ENCODE measurements at regions not wholly inside any gene's neighbourhood (a gene's known extent, or its start where the extent isn't known, plus 50 kb on each side); places are given as distances from the start of the nearest gene placed in this dataset.

DNA sequence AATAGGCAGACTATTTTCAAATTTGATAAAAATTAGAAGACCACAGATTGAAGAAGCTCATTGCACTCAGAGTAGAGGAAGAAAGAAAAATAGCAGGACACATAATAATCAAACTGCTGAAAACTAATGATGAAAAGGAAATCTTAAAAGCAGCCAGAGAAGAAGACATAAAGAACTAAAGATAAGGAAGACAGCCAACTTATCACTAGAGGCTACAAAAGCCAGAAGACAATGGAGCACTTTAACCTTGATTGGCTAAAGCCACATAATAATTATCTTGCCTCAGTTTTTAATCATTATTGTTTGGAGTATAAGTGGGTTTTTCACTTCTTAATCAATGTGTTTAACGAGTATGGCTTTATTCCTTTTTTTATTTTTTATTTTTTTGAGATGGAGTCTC is 397.6 kb downstream of the RNF144B start:
- DNase-seq (ENCODE audit: low read depth): no peak

DNA sequence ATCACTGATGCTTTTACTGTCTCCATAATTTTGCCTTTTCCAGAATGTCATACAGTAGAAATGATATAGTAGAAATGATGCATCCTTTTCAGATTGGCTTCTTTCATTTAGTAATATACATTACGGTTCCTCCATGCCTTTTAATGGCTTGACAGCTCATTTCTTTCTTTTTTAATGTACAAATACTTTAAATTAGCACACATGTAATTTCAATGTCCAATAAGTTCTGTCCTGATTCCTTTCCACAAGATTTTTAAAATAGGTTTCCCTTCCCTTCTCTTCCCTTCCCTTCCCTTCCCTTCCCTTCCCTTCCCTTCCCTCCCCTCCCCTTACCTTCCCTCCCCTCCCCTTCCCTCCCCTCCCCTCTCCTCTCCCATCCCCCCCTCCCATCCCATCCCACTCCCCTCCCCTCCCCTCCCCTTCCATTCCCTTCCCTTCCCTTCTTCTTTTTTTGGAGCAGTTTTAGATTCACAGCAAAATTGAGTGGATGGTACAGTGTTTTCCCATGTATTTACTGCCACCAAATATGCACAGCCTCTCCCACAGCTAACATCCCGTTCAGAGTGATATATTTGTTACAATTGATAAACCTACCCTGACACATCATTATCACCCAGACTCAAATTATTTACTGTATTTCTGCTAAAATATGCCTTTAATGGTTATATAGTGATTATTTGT is 398.8 kb downstream of the RNF144B start:
- DNase-seq (ENCODE audit: low read depth): no peak

DNA sequence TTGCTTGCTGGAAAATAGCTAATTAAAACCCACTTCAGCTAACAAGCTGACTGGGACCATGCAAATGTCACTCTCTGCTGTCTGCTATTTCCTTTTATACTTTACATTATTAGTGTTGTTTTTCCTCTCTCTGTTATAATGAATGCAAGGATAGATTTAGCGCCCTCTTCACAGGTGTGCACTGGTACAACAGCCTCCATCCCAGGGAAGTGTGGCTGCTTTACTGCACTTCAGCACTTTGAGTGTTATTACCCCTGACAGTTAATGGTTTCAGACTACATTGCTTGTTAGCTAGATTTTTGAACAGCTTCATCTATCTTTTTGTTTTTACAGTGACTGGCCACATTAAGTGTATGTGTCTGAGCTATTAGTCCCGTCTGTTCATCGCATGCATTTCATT is 405.7 kb downstream of the RNF144B start:
- DNase-seq (ENCODE audit: low read depth): no peak

DNA sequence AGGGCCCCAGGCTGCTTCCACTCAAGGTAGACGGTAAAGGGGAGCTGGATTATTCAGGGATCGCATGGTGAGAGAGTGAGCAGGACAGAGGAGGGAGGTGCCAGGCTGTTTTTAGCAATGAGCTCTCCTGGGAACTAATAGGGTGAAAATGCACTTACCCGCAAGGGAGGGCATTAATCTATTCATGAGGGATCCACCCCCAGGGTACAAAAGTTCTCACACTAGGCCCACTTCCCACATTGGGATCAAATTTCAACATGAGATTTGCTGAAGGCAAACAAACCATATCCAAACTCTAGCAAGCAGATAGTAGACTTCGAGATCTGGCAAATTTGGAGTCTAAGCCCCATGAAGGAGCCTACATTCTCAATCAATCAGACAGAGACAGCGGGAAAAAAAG is 408.6 kb downstream of the RNF144B start:
- DNase-seq (ENCODE audit: low read depth): no peak

DNA sequence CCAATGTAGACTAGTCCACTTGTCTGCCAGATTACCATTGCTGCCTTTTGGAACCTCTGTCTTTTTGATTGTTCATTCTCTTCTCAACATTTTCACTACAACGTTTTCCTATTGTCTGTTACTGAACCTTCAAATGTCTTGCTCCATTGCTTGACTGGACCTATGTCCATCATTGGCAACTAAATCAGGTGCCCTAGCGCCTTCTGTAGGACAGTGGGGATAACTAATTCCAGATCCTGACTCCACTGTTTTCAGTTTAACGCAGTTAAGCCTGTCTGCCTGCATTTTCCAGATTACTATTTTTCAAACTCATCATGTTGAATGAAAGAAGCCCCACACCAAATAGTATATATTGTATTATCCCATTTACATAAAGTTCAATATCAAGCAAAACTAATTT is 433.6 kb downstream of the RNF144B start:
- DNase-seq (ENCODE audit: low read depth): no peak

DNA sequence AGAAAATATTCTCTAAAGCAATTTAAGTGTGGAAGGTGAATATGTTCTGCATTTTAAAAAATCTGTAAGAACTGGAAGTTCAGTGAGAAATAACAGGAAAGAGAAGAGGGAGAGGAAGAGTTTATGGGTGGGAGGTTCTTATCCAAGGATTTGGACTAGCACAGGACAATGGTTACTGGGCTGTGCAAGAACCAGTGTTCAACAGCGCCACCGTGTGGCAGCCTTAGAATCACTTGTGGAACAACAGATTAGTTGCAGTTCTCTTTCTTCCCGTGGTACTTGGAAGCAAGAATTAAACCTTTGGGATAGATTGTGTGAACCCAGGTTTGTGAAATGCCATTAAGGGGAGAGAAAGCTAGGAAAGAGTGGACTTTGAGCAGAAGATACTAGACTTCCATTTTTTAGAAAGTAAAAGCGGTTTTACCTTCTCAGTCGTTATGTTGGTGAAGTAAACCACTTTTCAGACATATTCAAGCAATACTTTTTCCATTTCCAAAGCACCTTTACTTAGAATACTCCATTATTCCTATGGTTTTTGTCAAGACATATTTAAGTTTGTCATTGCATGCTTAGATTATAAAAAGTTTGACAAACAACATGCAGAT is 436.7 kb downstream of the RNF144B start:
- DNase-seq (ENCODE audit: low read depth): peak; percentile 9

DNA sequence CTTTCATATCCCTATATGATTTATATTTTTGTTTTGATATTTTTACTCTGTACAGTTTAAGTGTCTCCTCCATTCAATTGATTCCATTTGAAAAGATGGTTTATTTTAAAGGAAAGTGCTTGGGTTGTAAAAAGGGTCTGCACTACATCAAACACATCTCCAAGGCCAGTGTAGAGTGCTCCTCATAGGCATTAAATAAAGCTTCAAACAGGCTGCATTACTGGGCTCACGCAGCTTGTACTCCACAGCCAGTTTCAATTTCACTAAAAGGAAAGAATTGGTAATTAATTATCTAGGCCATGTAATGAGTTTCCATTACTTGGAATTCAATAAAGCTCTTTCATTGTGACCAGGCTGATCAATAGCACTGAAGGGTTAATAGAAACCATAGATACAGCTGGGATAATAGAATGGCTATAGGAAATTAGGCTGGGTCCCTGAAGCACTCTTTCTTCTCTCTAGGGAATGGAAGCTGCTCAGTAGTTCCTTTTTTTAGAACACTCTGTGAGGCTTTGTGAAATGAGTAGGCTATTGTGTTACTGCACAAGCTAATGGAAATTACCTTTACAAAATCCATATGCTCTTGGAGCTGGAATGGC is 442.2 kb downstream of the RNF144B start:
- DNase-seq (ENCODE audit: low read depth): no peak

DNA sequence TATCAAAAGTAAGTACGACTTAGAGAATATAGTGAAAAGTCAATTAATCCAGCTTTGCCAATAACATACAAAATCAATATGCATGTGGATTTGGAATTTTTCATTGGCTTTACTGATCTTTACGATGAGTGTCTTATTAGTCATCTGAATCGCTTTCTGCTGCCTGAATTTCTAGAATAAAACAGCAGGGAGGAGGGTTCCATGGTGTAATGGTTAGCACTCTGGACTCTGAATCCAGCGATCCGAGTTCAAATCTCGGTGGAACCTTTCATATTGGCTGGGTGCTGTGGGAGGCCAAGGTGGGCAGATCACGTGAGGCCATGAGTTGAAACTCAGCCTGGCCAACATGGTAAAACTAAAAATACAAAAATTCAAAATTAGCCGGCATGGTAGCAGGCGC is 448.8 kb downstream of the RNF144B start:
- no peak for DNase-seq (ENCODE audit: low read depth)

DNA sequence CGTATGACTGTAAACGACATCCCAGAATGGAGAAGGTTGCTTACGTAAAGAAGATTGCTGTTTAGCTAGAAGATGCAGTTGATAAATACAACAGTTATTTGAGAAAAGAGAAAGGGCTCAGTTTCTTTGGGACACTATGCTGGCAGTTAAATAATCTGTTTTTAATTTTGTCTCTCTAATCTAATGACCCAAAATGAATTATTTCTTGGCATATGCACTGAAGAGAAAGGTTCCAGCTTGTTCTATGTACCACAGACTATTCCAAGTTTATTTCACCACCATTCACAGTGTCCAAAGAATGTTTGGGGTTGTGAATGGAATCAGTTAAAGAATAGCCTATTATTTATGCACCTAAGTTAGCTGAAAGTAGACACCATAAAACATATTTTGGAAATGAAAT is 449.9 kb downstream of the RNF144B start:
- no peak for DNase-seq (ENCODE audit: low read depth)

DNA sequence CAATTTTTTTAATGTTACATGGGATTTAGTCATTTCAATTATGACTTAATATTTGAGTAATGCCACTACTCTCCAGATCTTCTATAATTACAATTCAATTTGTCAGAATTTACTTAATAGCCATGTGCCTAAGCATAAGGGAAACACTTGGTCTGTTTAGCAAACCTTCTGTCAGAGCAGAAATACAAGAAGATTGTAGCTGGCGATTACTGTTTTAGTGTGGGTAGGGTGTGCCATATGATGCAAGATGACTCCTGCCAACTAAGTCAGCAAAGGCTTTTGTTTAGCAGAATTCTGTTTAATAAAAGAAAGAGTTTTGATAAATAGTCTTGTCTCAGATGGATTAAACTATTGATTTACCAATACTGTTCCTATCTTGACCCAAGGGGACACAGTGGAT is 455.4 kb downstream of the RNF144B start:
- no peak for DNase-seq (ENCODE audit: low read depth)

DNA sequence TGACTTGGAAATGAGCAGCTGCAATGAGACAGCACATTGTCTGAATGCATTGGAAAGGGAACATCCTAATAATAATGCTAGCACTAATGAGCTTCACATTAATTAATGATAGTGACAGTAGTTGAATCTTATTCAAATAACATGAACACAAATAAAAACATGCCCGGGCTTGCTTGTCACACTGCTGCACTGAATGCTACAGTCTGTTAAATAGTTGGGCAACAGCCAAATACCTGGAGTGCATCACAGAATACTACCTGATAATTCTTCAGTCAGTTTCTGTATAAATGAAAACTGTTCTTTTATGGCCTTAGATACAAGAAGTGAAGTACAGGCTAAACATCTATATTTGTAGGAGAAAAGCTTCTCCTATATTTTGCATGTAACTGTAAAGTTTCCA is 458.7 kb downstream of the RNF144B start:
- DNase-seq (ENCODE audit: low read depth): no peak

DNA sequence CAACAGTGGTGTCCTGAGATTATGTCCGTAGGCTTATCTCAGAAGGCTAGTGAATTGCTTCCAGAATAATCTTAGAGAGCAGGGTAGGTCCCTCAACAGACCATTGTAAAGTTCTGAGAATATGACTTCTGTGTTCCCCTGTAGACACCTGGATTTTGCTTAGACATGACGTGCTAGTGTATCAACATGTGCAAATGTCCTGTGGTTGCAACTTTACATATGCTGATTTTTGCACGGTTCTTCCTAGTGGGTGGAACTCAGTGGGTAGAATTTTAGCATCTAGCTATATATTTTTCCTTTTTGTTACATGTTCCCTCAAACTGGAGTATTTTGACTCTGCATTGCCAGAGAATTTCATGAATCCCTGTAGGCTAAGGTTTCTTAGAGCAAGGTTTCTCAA is 459.2 kb downstream of the RNF144B start:
- no peak for DNase-seq (ENCODE audit: low read depth)

DNA sequence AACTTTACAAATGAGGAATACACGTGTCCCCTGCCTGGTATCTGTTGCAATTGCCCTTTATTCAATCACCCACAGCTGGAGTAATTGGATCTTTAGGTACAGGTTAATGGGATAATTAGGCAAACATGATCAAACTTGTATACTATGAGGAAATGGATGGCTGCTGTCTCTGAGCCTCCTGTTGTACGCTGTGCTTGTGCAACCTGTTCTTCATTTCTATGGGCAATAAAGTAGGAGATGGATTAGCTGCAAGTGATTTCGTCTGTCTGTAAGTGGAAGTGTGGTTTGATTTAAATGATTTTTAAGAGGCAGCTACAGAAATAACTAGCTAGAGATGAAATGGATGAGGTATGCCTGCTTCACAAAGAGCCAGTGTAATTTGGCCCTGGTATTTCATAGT is 474.1 kb downstream of the RNF144B start:
- DNase-seq (ENCODE audit: low read depth): no peak

DNA sequence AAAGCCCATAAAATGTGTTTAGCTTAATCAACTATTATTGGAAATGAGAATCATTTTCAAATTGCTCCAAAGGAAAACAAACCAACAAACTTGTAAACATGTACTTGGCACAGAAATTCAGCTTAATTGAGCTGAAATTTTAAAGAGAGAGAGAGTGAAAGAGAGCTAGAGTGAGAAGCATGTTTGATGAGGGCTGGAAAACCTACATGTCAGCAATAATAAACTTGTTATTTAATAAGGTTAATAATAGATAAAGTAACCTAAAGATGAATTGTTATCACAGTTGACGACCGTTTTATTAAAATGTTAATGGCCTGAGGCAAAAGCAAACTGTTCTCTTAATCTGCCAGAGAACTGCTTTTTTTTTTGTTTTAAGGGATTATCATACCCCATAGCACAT is 496.1 kb downstream of the RNF144B start:
- no peak for DNase-seq (ENCODE audit: low read depth)

DNA sequence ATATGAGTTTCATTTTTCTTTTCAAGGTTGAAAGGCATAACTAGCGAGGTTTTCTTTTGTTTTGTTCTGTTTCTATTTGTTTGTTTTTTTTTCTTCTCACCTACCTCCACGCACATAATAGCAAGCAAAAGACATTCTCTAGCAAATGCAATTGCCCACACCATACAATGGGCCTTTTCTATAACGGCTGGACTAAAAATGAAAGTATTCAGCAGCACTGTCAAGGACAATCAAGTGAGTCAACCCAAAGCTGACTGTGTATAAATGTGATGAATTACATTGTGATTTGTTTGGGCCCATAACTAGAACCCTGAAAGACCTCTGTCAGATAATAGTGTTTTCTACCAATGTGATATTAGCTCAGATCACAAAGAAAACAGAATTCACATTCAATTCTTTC is 496.7 kb downstream of the RNF144B start:
- DNase-seq (ENCODE audit: low read depth): no peak

DNA sequence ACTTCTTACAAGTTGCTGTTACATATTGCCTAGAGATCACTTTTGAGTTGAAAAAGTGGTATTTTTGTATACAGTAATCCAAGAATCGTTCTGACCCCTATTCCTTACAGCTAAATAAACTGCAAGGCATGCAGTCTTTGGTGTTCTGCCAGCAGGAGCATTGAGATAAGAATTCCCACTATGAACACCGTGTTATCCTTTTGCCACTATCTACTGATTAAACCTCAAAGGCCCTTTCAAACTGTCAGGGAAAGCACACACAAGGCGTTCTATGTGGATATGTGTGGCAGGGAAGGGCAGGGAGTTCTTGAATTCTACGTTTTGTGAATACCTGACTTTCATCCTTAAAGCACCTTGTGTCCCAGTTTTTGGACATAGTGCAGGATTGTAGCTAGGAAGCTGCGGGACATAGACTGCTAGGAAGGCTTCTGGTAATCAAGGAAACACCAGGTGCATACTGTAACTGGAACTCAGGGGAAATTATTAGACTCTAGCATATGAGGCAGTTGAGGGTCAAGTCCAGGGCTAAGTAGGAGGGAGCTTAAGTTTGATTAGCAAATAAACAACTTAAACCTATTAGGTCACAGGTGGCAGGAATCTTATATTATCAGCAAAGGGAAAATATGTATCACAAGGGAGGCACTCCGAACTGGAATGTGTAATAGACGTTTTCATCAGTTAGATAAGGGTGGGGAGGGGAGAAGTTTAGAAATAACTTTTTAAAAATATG is 506.6 kb downstream of the RNF144B start:
- DNase-seq (ENCODE audit: low read depth): no peak

DNA sequence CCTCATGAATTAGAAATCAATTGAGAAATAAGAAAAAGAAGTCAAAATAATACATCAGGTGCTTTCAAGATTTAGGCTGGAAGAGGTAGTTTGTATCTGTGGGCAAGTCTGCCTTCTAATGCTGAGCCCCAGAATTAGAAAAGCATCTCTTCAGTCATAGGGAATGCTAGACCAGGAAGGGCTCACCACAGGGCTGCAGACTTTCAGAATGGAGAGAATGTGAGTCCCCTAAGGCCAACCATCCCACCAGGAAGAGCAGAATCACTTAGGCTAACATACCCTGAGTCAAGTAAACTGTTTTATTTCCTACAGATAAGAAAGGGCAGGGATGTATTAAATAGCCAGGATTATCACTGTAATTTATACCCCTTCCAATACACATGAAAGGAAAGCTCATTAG is 510.2 kb downstream of the RNF144B start:
- DNase-seq (ENCODE audit: low read depth): no peak

DNA sequence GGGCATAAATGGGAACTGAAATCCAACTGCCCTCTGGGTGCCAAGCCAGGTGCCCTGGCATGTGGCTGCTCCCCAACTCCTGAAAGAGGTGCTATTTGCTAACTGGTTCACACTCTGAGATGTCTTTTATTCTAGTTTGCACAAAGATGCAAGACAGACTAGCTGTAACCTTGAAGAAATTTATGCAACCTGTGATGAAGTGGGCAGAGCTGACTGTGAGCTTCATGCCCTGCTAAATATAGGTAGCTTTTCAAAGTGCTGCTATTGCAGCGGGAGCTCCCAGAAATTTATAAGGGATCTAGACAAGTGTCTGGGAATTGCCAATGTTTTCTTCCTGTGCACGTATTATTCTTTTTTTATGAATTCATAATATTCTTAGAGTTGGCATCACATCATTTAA is 517.5 kb downstream of the RNF144B start:
- no peak for DNase-seq (ENCODE audit: low read depth)

DNA sequence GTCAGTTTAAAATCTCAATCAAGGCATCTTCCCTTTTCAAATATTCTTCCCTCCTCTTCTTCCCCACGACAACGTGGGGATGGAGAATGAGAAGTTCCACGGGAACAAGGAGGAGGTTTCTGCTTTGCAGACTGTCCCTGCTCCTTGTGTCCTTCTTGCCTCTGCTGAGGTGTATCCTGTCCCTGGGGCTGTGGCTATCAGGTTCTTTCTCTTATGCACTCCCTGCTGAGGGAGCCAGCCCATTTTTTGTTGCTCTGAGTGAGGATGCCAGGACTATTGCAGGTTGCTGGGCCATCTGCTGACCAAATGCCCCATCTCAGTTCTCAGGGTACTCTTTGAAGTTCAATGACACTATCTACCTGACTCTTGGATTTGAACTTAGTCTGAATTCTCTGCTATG is 533.6 kb downstream of the RNF144B start:
- no peak for DNase-seq (ENCODE audit: low read depth)

DNA sequence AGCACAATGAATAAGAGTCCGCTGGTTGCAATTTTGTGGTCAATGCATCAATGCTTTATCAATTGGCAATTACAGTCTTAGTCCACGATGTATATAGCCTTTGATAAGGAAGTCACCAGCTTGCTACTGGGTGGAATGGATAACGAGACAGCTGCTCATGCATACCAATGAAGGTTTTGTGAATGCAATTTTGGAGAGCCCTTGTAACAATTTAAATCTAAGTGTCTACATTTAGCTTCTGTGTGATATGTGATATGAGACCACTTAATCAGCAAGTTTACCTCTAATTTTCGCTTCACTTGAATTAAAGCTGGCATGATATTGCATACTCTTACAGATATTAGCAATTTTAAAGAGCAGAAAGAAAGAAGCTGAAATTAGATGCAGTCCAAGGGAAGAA is 543.9 kb downstream of the RNF144B start:
- DNase-seq (ENCODE audit: low read depth): no peak

DNA sequence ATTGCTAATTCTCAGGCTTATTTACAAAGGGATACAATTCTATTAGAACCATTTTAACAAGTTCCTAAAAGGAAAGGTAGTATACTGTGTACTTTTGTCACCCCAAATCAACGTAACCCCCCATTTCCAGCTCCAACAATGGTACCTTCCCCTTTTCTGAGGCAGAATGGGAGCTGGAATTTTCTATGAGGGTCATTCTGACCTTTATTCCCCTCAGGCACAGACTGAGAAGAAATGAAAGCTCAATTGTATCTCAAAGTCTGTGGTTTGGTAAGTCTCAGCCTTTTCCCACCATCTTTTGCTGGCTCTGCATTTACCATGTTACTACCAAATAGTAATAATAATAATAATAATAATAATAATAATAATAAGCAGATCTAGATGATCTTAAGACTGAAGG is 571.0 kb downstream of the RNF144B start:
- DNase-seq (ENCODE audit: low read depth): no peak

DNA sequence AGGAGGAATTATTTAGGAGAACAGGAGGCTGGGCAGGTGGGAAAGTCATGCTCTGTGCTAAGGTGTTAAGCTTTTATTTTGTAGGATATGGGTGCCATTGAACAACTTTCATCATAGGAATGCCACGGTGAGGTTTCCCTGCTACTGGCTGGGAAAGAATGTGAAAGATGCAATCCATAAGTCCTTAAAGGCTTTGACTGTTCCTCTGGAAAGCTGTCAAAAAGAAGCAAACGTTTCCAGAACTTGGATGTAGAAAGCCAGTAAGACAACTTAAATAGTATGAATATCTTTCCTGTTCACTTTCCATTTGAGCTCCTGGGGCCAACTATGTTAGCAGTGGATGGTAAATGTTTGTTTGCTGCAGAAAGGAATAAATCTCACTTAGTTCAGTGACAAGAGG is 574.4 kb downstream of the RNF144B start:
- no peak for DNase-seq (ENCODE audit: low read depth)

DNA sequence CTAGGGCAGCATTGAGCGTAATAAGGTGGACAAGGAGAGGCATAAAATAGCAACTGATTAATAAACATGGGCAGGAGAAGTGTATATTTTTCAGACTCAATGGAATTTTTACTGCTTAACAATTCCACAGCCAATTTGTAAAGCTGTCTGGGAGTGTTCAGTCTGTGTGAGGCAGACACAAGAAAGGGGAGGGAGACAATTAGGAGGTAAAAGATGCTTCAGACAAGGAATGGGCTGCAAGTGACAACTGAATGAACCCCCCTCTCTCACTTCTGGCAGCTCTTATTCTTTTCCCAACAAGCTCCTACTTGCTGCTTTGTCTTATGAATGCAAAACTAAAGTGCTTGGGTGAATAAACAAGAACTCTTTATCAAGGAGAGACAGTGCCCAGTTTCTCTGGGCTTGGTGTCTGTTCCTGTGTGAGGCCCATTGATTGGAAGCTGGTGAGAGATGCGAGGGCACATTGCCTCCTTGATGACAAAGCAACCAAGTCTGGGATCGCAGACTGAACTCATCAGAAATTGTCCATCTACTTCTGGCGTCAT is 575.3 kb downstream of the RNF144B start:
- DNase-seq (ENCODE audit: low read depth): no peak
